ENCODE measurements at regions not wholly inside any gene's neighbourhood (a gene's known extent, or its start where the extent isn't known, plus 50 kb on each side); places are given as distances from the start of the nearest gene placed in this dataset.

DNA sequence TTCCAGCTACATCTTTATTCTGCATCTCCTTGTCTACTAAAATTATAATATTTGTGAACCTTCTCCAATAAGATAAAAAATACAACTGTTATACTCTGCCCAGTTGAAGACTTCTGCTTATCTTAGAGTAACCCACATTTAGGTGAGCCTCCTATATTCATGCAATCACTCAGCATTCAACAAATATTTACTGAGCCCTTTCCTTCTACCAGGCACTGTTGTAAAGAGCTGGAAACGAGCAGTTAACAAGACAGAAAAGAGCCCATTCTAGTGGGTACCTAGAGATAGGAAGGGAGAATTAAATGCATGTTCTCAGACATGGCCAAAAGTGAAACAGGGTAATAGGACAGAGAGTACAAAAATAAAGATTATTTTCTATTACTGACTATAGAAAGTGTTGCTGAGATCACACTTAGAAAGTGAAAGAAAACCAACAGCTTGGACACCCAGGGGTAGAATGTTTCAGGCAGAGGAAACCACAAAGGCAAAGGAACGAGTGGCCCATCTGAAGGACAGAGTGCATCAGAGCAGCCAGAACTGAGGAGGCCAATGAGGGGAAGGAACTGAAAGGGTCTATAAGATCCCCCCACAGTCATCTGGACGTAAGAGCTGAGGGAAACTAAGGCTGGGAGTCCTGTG, 50.8 kb upstream of the SMLR1 start:
- Mint-ChIP-seq H3K4me3 (no peak overlapping the region), H3K4me1 (no peaks in the 10 kb centered on the region), H3K27me3 (ENCODE audit: low read depth, poor library complexity) (no peaks in the 10 kb centered on the region), H3K36me3 (ENCODE audit: low read depth) (no peaks in the 10 kb centered on the region), H3K27ac (no peak overlapping the region), H3K9me3 (peaks cover 8% of the 10 kb centered on the region)
- TF ChIP-seq, protein P1, sequence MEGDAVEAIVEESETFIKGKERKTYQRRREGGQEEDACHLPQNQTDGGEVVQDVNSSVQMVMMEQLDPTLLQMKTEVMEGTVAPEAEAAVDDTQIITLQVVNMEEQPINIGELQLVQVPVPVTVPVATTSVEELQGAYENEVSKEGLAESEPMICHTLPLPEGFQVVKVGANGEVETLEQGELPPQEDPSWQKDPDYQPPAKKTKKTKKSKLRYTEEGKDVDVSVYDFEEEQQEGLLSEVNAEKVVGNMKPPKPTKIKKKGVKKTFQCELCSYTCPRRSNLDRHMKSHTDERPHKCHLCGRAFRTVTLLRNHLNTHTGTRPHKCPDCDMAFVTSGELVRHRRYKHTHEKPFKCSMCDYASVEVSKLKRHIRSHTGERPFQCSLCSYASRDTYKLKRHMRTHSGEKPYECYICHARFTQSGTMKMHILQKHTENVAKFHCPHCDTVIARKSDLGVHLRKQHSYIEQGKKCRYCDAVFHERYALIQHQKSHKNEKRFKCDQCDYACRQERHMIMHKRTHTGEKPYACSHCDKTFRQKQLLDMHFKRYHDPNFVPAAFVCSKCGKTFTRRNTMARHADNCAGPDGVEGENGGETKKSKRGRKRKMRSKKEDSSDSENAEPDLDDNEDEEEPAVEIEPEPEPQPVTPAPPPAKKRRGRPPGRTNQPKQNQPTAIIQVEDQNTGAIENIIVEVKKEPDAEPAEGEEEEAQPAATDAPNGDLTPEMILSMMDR (IDR thresholded peaks at IDR 0.05): no peak
- no peak for DNase-seq
